HG02610 (cell line): ENCODE measurements at regions not wholly inside any gene's neighbourhood (a gene's known extent, or its start where the extent isn't known, plus 50 kb on each side); places are given as distances from the start of the nearest gene placed in this dataset.
"Not testable (repeated sequence)": the region's sequence is repeated elsewhere in the genome, so short reads cannot be mapped to it uniquely, and the experiment has no call there.

Experiments used
- ATAC-seq: cut with Tn5 transposase; IDR thresholded peaks from one replicate; pipeline ENCODE4 v1.9.1; 2021; ENCODE audit warnings: mild to moderate bottlenecking, moderate library complexity; ENCODE audit not compliant: unreplicated experiment

DNA sequence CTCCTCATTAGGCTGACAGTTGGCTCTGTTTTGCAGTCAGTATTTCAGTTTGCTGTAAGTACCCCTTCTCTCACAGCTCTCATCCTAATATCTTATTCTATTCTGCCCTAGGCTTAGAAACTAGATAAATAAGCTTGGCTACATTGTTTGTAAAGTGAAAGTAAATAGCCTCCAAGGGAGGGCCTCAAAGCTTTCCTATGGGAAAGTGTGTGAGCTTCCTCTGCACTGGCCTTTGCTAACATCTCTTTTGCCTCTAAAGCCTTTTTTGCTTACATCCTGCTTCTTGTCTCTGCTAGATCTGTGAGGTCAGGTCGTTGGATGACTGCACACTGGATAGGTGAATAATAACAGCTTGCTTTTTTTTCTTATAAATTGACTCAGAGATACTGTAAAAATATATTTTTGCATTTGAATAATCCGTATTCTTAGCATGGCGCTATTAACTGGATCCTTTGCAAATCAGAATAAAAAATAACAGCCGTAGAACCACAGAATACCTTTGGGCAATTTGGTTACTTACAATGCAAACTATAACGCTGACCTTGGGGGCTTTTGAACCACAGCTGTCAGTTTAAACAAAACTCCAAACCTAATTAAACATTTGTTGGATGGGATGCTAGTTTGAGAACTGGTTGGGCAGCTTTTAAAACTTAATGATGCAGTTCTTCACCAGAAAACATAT is 55.1 kb downstream of the TTC6 start:
- ATAC-seq: no peak

GRCh38 chr14:37652042-37652441 is 56.6 kb downstream of the TTC6 start:
- ATAC-seq: no peak

DNA sequence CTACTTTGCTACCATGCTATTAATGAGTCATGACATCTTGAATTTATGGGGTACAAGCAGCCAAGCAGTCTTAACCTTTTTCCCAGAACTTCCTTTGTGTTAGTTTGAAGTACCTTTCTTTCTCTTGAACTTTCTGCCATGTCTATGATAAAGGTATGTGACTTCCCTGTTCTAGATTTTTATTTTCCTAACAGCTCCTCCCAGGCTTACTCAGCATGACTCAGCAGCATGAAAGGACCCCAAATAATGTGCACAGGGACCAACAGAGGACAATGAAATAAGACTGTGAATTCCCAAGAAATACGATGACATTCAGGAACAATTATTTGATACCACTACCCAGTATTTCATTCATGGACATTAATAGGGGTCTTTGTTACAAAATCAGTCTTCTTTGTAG is 60.0 kb downstream of the TTC6 start:
- ATAC-seq: no peak

- ATAC-seq: no peak
These were observed 62.7 kb downstream of the TTC6 start for GRCh38 chr14:37658156-37658555.

GRCh38 chr14:37663498-37663897 is 68.1 kb downstream of the TTC6 start:
- ATAC-seq: no peak

GRCh38 chr14:37665479-37665878 is 70.0 kb downstream of the TTC6 start:
- no peak for ATAC-seq

DNA sequence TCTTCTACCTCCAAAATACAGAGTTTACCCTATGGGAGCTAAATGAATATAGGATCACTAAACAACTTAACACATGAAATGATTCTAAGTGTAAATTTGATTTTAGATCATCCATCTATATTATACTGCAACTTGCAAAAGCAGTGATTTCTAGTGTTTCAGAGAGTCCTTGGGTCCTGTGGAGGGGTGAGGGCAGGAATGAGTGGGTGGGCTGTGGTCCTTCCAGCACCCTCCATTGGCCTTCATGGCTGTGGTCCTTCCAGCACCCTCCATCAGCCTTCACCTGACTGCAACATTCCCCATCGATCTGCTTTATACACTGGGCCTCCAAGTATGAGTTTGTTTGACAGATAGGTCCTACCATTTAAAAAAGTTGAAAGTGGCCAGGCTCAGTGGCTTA is 70.5 kb downstream of the TTC6 start:
- ATAC-seq: no peak

DNA sequence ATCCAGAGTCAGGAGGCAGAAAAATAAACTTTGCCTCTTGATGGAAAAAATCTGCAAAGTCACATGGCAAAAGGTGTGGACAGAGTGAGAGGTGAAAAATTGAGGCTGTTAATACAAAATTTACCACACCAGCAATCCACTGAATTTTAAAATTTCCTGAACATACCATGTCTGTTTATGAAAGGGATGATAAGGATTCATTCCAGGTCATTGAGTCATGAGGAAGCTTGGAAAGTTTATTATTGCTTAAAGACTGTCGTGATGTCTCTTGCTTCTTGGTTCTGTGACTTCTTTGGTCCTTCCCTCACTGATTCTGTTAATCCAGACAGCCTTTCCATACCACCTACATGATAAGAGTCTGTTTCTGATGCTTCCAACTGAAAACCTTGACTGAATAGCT is 73.2 kb downstream of the TTC6 start:
- no peak for ATAC-seq

GRCh38 chr14:37669242-37669641 is 73.8 kb downstream of the TTC6 start:
- no peak for ATAC-seq

- ATAC-seq: no peak
These were observed 78.0 kb downstream of the TTC6 start for GRCh38 chr14:37673439-37673838.

GRCh38 chr14:37678916-37679315 is 83.5 kb downstream of the TTC6 start:
- no peak for ATAC-seq

DNA sequence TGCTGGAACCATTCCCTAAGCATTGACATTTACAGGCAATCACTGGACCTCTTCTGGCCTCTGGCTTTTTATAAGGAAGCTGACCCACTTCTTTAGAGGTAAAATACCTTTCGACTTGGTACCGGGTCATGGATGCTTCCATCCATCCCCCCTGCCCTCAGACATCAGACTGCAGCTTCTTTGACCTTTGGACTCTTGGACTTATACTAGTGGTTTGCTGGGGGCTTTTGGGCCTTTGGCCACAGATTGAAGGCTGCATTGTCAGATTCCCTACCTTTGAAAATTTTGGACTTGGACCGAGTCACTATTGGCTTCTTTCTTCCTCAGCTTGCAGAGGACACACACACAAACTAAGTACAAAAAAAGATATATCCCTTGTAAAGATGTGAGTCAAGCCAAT is 86.1 kb downstream of the TTC6 start:
- no peak for ATAC-seq

GRCh38 chr14:37692680-37693079 is 97.3 kb downstream of the TTC6 start:
- ATAC-seq: not testable (repeated sequence)

- not testable (repeated sequence) for ATAC-seq
These were observed 98.0 kb downstream of the TTC6 start for GRCh38 chr14:37693420-37693819.

GRCh38 chr14:37695866-37696265 is 100.4 kb downstream of the TTC6 start:
- ATAC-seq: no peak

DNA sequence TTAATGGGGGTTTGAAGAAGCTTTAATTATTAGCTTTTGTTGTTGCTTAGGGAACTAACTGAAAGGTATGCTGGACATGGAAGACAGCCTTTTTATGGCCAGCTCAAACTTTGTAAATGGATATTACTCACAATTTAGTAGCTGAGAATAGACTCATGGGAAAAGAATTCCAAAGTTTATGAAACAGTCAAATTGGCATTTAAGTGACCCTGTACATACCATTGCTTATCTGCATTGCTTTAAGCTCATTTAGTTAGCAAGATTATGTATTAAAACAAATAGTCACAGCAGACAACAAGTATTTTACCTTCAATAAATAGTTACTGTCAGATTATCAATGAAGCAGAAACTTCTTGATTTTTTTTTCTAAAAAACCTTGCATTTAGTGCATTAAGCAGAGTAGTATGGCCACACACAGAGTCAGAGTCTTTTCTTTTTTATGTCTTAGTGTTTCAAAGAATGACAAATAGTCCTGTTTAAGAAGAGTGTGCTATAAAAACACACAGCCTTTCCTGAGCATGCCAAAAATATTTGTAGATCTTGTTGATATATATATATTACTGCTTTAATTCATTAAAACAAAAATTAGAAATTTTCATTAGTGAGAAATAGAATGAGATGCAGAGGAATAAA is 102.2 kb downstream of the TTC6 start:
- no peak for ATAC-seq

GRCh38 chr14:37698840-37699777 is 103.7 kb downstream of the TTC6 start:
- no peak for ATAC-seq

GRCh38 chr14:37707716-37708115 is 112.3 kb downstream of the TTC6 start:
- no peak for ATAC-seq

DNA sequence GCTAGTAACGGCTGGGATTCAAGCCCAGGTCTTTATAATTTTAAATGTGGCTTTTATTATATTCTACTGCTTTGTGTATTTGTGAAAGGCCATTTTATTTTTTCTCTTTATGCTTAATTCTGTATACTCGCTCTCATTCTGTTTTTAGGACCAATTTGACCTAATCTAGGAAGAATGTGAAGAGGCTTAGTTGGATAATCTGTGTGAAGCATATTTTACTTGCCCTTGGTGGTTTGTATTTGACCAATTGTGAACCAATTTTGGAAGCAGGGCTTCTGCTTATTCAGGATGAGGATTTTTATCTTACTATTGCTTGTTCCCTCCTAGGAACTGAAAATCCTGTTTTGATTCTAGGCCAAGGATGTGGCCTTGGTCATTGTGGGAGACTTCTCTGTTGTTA is 113.1 kb downstream of the TTC6 start:
- ATAC-seq: no peak

DNA sequence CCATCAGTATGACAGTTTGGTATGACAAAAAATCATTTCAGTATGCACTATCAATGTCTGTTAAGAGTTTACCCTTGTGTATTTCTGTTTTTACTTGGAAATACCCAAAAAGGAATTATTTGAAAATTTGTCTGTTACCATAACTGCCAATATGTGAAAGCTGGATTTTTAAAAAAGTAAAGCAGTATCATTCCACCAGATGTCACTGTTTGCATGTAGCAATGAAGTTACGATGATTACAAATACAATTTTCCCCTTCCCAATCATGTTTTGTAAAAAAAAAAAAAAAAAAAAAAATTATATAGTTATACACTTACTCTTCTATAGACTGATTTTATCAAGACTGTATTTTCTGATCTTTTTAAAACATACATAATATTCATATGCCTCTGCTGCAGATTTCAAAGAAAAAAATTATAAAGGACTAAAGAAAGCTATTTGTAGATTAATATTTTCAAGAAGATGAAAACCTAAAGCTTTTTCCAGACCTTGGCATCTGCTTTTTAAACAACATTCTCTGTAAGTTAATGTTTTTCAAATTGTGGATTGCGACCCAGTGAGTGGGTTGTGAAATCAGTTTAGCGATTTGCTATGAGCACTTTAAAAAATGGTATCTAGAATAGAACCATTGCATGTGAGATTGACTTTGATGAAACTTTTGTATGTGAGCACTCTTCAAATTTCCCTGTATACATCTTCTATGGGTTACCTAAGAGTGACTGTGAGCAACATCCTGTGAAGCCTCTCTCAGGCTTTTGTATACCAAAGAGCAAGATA is 114.2 kb downstream of the TTC6 start:
- ATAC-seq: no peak

- no peak for ATAC-seq
These were observed 116.0 kb downstream of the TTC6 start for GRCh38 chr14:37711356-37711830.
